GM23338 (cell line): ENCODE measurements at regions not wholly inside any gene's neighbourhood (a gene's known extent, or its start where the extent isn't known, plus 50 kb on each side); places are given as distances from the start of the nearest gene placed in this dataset.

ENCODE experiments used
- ATAC-seq: fragments of 200-7000 bp; cut with Tn5 transposase; 3 replicates; pipeline ENCODE4 v1.9.1; 2020
- DNase-seq: peaks from one replicate; pipeline ENCODE4 v3.0.0-alpha.2; 2015; ENCODE audit warnings: low spot score
- H2AFZ ChIP-seq: fragments of 200-600 bp; sonication (generic); 2 replicates; pipeline ENCODE4 v1.8.0; 2016; ENCODE audit warnings: antibody characterized with exemption, mild to moderate bottlenecking, moderate library complexity
- H3F3A ChIP-seq: fragments of 200-600 bp; sonication (generic); replicated peaks from 2 replicates; pipeline ENCODE4 v1.8.0; 2017; ENCODE audit warnings: antibody characterized with exemption, mixed run types, low read depth
- H3K27ac ChIP-seq: fragments of 200-600 bp; sonication (generic); 2 replicates; pipeline ENCODE4 v1.6.1; 2016; ENCODE audit warnings: low read depth
- H3K27me3 ChIP-seq: fragments of 200-600 bp; sonication (generic); 2 replicates; pipeline ENCODE4 v1.8.0; 2016; ENCODE audit warnings: mild to moderate bottlenecking, mixed run types, moderate library complexity; ENCODE audit not compliant: insufficient read depth
- H3K36me3 ChIP-seq: fragments of 200-600 bp; sonication (generic); 2 replicates; pipeline ENCODE4 v1.8.0; 2016; ENCODE audit warnings: mild to moderate bottlenecking; ENCODE audit not compliant: insufficient read depth
- H3K4me1 ChIP-seq: fragments of 200-600 bp; sonication (generic); 2 replicates; pipeline ENCODE4 v1.8.0; 2016; ENCODE audit warnings: mild to moderate bottlenecking, moderate library complexity; ENCODE audit not compliant: insufficient read depth
- H3K4me2 ChIP-seq: fragments of 200-600 bp; sonication (generic); 2 replicates; pipeline ENCODE4 v1.7.1; 2017; ENCODE audit warnings: mixed run types
- H3K4me3 ChIP-seq: fragments of 200-600 bp; sonication (generic); 2 replicates; pipeline ENCODE4 v1.6.1; 2016; ENCODE audit warnings: mixed run types
- H3K79me2 ChIP-seq: fragments of 200-600 bp; sonication (generic); replicated peaks from 2 replicates; pipeline ENCODE4 v1.8.0; 2017; ENCODE audit warnings: mild to moderate bottlenecking; ENCODE audit not compliant: insufficient read depth
- H3K9me2 ChIP-seq: fragments of 200-600 bp; sonication (generic); 2 replicates; pipeline ENCODE4 v1.8.0; 2017; ENCODE audit not compliant: insufficient read depth
- H4K20me1 ChIP-seq: fragments of 200-600 bp; sonication (generic); replicated peaks from 2 replicates; pipeline ENCODE4 v1.8.0; 2017; ENCODE audit warnings: mild to moderate bottlenecking; ENCODE audit not compliant: insufficient read depth
- H3K27ac Mint-ChIP-seq: 2 replicates; pipeline ENCODE4 v1.8.0; 2020; ENCODE audit warnings: inconsistent platforms, mild to moderate bottlenecking, moderate library complexity, mixed read lengths
- H3K27me3 Mint-ChIP-seq: 3 replicates; pipeline ENCODE4 v1.8.0; 2022; ENCODE audit warnings: low read depth, mild to moderate bottlenecking, moderate library complexity, mixed read lengths, inconsistent platforms; ENCODE audit not compliant: insufficient read depth, poor library complexity
- H3K36me3 Mint-ChIP-seq: 3 replicates; pipeline ENCODE4 v1.8.0; 2021; ENCODE audit warnings: low read depth, mild to moderate bottlenecking, inconsistent platforms, moderate library complexity, mixed read lengths
- H3K4me1 Mint-ChIP-seq: 3 replicates; pipeline ENCODE4 v1.8.0; 2020; ENCODE audit warnings: mild to moderate bottlenecking, inconsistent platforms, mixed read lengths
- H3K4me3 Mint-ChIP-seq: 3 replicates; pipeline ENCODE4 v1.8.0; 2021; ENCODE audit warnings: moderate library complexity, mild to moderate bottlenecking, inconsistent platforms, mixed read lengths
- H3K9me3 Mint-ChIP-seq: 3 replicates; pipeline ENCODE4 v1.8.0; 2020; ENCODE audit warnings: moderate library complexity, mild to moderate bottlenecking, inconsistent platforms, mixed read lengths
- CREB1 ChIP-seq: fragments of 250-450 bp; sonication (Bioruptor Pico); IDR thresholded peaks from 2 replicates; pipeline ENCODE4 v1.5.0; 2020; ENCODE audit warnings: low read depth, mild to moderate bottlenecking, moderate library complexity
- EZH2 ChIP-seq: fragments of 200-600 bp; sonication (generic); IDR thresholded peaks from one replicate; pipeline ENCODE4 v1.8.0; 2017; ENCODE audit warnings: antibody characterized with exemption, mild to moderate bottlenecking, low read depth; ENCODE audit not compliant: unreplicated experiment
- EZH2phosphoT487 ChIP-seq: fragments of 200-600 bp; sonication (generic); IDR thresholded peaks from one replicate; pipeline ENCODE4 v1.8.1; 2018; ENCODE audit warnings: antibody characterized with exemption; ENCODE audit not compliant: unreplicated experiment
- NANOG ChIP-seq: IDR thresholded peaks from 2 replicates; pipeline ENCODE4 v1.6.1; 2016; ENCODE audit warnings: antibody characterized with exemption, borderline replicate concordance
- ZNF114 ChIP-seq: fragments of 250-450 bp; sonication (Bioruptor Pico); IDR thresholded peaks from 2 replicates; pipeline ENCODE4 v1.5.0; 2020; ENCODE audit warnings: mild to moderate bottlenecking, moderate library complexity
- ZNF331 ChIP-seq: fragments of 250-450 bp; sonication (Bioruptor Pico); IDR thresholded peaks from 2 replicates; pipeline ENCODE4 v1.5.0; 2020; ENCODE audit warnings: low read depth, mild to moderate bottlenecking, moderate library complexity
- TF ChIP-seq, protein P1 (sequence below): fragments of 250-450 bp; sonication (Bioruptor Pico); IDR thresholded peaks from 2 replicates; pipeline ENCODE4 v1.5.0; 2020; ENCODE audit warnings: mild to moderate bottlenecking, moderate library complexity
- TF ChIP-seq, protein P2 (sequence below): IDR thresholded peaks from one replicate; pipeline ENCODE4 v1.6.1; 2018; ENCODE audit warnings: antibody characterized with exemption; ENCODE audit not compliant: unreplicated experiment
- TF ChIP-seq, protein P3 (sequence below), 2 experiments: fragments of 200-600 bp in 1 of 2; sonication (generic) in 1 of 2; conservative IDR thresholded peaks; 2 replicates each; pipeline versions ENCODE4 v1.5.1 to v1.6.1; 2016 to 2017; ENCODE audit warnings: antibody characterized with exemption in 2 of 2, low read depth in 2 of 2, mild to moderate bottlenecking in 2 of 2, moderate library complexity in 1 of 2
- TF ChIP-seq, protein P4 (sequence below): IDR thresholded peaks from 2 replicates; pipeline ENCODE4 v1.6.1; 2016; ENCODE audit warnings: antibody characterized with exemption

DNA sequence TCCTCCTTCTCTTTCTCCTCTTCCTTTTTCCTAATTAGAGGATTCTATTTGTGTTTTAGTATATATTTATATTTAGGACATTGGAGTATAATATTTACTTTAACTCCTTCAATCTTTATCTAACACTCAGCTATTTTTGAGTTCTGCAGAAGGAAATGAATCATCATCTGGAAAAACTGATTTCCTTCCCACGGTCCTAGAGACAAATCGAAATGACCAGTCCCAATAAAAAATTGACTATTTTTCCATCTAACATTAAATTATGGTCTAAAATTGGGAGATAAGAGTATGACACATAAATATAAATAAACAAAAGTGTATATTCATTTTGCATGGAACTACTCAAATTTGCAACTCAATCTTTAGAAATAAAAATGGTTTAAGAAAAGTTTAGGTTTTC, 167.4 kb downstream of the TMTC3 start:
- no peak for DNase-seq
- no peak overlapping the region for H3K4me3 Mint-ChIP-seq
- ATAC-seq = no peak
- H3K27ac Mint-ChIP-seq = no peak overlapping the region
- no peaks in the 10 kb centered on the region for H3K9me3 Mint-ChIP-seq
- no peaks in the 10 kb centered on the region for H3K4me1 ChIP-seq
- H3K4me1 Mint-ChIP-seq = no peaks in the 10 kb centered on the region
- H3K27me3 Mint-ChIP-seq = no peaks in the 10 kb centered on the region
- H3F3A ChIP-seq = no peaks in the 10 kb centered on the region
- no peaks in the 10 kb centered on the region for H3K36me3 ChIP-seq
- H3K79me2 ChIP-seq = no peaks in the 10 kb centered on the region
- TF ChIP-seq EZH2phosphoT487 (no peak), ZNF114 (no peak)
- H3K4me3 ChIP-seq = no peak overlapping the region
- H2AFZ ChIP-seq = no peak overlapping the region
- no peaks in the 10 kb centered on the region for H3K9me2 ChIP-seq
- no peak overlapping the region for H3K4me2 ChIP-seq
- no peak overlapping the region for H3K27ac ChIP-seq
- no peaks in the 10 kb centered on the region for H3K36me3 Mint-ChIP-seq
- H4K20me1 ChIP-seq = no peaks in the 10 kb centered on the region
- H3K27me3 ChIP-seq = no peaks in the 10 kb centered on the region

DNA sequence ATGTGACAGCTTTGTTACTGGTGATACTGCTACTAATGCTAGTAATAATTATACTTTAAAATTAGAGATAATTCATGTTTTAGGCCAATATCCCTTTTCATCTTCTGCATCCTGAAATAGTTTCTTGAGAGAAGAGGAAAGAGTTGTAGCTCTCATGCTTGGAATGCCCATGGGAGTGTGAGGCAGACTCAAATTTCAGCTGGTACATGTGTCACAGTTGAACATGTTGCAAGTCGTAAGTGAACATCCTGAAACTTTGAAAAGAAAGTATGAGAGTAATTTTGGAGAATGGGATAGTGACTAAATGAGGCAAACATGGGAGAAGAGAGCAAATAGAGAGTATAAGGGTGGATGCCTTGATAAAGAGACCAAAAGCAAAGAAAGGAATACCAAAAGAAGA, 168.0 kb downstream of the TMTC3 start:
- H3K4me1 ChIP-seq = no peaks in the 10 kb centered on the region
- H3K36me3 Mint-ChIP-seq = no peaks in the 10 kb centered on the region
- H3K9me2 ChIP-seq = no peaks in the 10 kb centered on the region
- no peaks in the 10 kb centered on the region for H4K20me1 ChIP-seq
- H3K27me3 ChIP-seq = no peaks in the 10 kb centered on the region
- no peaks in the 10 kb centered on the region for H3F3A ChIP-seq
- H3K27ac Mint-ChIP-seq = no peak overlapping the region
- no peaks in the 10 kb centered on the region for H3K9me3 Mint-ChIP-seq
- ATAC-seq (no peak), DNase-seq (no peak)
- no peaks in the 10 kb centered on the region for H3K36me3 ChIP-seq
- H3K4me1 Mint-ChIP-seq = no peaks in the 10 kb centered on the region
- no peak overlapping the region for H3K27ac ChIP-seq
- no peaks in the 10 kb centered on the region for H3K27me3 Mint-ChIP-seq
- no peak overlapping the region for H3K4me2 ChIP-seq
- H3K4me3 ChIP-seq = no peak overlapping the region
- no peak overlapping the region for H3K4me3 Mint-ChIP-seq
- no peak overlapping the region for H2AFZ ChIP-seq
- H3K79me2 ChIP-seq = no peaks in the 10 kb centered on the region
- no peak for TF ChIP-seq EZH2phosphoT487
- no peak for TF ChIP-seq ZNF331
- TF ChIP-seq, protein P1, sequence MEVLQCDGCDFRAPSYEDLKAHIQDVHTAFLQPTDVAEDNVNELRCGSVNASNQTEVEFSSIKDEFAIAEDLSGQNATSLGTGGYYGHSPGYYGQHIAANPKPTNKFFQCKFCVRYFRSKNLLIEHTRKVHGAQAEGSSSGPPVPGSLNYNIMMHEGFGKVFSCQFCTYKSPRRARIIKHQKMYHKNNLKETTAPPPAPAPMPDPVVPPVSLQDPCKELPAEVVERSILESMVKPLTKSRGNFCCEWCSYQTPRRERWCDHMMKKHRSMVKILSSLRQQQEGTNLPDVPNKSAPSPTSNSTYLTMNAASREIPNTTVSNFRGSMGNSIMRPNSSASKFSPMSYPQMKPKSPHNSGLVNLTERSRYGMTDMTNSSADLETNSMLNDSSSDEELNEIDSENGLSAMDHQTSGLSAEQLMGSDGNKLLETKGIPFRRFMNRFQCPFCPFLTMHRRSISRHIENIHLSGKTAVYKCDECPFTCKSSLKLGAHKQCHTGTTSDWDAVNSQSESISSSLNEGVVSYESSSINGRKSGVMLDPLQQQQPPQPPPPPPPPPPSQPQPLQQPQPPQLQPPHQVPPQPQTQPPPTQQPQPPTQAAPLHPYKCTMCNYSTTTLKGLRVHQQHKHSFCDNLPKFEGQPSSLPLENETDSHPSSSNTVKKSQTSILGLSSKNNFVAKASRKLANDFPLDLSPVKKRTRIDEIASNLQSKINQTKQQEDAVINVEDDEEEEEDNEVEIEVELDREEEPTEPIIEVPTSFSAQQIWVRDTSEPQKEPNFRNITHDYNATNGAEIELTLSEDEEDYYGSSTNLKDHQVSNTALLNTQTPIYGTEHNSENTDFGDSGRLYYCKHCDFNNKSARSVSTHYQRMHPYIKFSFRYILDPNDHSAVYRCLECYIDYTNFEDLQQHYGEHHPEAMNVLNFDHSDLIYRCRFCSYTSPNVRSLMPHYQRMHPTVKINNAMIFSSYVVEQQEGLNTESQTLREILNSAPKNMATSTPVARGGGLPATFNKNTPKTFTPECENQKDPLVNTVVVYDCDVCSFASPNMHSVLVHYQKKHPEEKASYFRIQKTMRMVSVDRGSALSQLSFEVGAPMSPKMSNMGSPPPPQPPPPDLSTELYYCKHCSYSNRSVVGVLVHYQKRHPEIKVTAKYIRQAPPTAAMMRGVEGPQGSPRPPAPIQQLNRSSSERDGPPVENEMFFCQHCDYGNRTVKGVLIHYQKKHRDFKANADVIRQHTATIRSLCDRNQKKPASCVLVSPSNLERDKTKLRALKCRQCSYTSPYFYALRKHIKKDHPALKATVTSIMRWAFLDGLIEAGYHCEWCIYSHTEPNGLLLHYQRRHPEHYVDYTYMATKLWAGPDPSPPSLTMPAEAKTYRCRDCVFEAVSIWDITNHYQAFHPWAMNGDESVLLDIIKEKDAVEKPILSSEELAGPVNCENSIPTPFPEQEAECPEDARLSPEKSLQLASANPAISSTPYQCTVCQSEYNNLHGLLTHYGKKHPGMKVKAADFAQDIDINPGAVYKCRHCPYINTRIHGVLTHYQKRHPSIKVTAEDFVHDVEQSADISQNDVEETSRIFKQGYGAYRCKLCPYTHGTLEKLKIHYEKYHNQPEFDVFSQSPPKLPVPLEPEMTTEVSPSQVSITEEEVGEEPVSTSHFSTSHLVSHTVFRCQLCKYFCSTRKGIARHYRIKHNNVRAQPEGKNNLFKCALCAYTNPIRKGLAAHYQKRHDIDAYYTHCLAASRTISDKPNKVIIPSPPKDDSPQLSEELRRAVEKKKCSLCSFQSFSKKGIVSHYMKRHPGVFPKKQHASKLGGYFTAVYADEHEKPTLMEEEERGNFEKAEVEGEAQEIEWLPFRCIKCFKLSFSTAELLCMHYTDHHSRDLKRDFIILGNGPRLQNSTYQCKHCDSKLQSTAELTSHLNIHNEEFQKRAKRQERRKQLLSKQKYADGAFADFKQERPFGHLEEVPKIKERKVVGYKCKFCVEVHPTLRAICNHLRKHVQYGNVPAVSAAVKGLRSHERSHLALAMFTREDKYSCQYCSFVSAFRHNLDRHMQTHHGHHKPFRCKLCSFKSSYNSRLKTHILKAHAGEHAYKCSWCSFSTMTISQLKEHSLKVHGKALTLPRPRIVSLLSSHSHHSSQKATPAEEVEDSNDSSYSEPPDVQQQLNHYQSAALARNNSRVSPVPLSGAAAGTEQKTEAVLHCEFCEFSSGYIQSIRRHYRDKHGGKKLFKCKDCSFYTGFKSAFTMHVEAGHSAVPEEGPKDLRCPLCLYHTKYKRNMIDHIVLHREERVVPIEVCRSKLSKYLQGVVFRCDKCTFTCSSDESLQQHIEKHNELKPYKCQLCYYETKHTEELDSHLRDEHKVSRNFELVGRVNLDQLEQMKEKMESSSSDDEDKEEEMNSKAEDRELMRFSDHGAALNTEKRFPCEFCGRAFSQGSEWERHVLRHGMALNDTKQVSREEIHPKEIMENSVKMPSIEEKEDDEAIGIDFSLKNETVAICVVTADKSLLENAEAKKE (CRISPR knock-in tag) = no peak
- TF ChIP-seq, protein P2, sequence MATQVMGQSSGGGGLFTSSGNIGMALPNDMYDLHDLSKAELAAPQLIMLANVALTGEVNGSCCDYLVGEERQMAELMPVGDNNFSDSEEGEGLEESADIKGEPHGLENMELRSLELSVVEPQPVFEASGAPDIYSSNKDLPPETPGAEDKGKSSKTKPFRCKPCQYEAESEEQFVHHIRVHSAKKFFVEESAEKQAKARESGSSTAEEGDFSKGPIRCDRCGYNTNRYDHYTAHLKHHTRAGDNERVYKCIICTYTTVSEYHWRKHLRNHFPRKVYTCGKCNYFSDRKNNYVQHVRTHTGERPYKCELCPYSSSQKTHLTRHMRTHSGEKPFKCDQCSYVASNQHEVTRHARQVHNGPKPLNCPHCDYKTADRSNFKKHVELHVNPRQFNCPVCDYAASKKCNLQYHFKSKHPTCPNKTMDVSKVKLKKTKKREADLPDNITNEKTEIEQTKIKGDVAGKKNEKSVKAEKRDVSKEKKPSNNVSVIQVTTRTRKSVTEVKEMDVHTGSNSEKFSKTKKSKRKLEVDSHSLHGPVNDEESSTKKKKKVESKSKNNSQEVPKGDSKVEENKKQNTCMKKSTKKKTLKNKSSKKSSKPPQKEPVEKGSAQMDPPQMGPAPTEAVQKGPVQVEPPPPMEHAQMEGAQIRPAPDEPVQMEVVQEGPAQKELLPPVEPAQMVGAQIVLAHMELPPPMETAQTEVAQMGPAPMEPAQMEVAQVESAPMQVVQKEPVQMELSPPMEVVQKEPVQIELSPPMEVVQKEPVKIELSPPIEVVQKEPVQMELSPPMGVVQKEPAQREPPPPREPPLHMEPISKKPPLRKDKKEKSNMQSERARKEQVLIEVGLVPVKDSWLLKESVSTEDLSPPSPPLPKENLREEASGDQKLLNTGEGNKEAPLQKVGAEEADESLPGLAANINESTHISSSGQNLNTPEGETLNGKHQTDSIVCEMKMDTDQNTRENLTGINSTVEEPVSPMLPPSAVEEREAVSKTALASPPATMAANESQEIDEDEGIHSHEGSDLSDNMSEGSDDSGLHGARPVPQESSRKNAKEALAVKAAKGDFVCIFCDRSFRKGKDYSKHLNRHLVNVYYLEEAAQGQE = no peak
- TF ChIP-seq CREB1 (CRISPR knock-in tag) = no peak
- TF ChIP-seq, protein P3, sequence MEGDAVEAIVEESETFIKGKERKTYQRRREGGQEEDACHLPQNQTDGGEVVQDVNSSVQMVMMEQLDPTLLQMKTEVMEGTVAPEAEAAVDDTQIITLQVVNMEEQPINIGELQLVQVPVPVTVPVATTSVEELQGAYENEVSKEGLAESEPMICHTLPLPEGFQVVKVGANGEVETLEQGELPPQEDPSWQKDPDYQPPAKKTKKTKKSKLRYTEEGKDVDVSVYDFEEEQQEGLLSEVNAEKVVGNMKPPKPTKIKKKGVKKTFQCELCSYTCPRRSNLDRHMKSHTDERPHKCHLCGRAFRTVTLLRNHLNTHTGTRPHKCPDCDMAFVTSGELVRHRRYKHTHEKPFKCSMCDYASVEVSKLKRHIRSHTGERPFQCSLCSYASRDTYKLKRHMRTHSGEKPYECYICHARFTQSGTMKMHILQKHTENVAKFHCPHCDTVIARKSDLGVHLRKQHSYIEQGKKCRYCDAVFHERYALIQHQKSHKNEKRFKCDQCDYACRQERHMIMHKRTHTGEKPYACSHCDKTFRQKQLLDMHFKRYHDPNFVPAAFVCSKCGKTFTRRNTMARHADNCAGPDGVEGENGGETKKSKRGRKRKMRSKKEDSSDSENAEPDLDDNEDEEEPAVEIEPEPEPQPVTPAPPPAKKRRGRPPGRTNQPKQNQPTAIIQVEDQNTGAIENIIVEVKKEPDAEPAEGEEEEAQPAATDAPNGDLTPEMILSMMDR (conservative IDR thresholded peaks at IDR 0.05; ENCODE audit: low read depth in 2 of 2) = no peak
- TF ChIP-seq ZNF114 = no peak
- TF ChIP-seq NANOG = no peak
- TF ChIP-seq EZH2 = no peak
- TF ChIP-seq, protein P4, sequence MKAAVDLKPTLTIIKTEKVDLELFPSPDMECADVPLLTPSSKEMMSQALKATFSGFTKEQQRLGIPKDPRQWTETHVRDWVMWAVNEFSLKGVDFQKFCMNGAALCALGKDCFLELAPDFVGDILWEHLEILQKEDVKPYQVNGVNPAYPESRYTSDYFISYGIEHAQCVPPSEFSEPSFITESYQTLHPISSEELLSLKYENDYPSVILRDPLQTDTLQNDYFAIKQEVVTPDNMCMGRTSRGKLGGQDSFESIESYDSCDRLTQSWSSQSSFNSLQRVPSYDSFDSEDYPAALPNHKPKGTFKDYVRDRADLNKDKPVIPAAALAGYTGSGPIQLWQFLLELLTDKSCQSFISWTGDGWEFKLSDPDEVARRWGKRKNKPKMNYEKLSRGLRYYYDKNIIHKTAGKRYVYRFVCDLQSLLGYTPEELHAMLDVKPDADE = no peak
